ENCODE measurements at regions not wholly inside any gene's neighbourhood (a gene's known extent, or its start where the extent isn't known, plus 50 kb on each side); places are given as distances from the start of the nearest gene placed in this dataset.

- Histone ChIP-seq H3K27me3 (ENCODE audit: control insufficient read depth, insufficient read depth, low read length) (peaks cover 12% of the 10 kb centered on the region), H3K27ac (ENCODE audit: insufficient read depth, low read length) (no peak overlapping the region), H3K9me3 (ENCODE audit: control insufficient read depth, insufficient read depth, low read length) (no peaks in the 10 kb centered on the region), H2BK15ac (ENCODE audit: low read depth, low read length) (no peak overlapping the region), H3K56ac (ENCODE audit: extremely low read depth, insufficient read depth, low read length) (no peak overlapping the region), H4K8ac (ENCODE audit: low read depth in 2 of 2, low read length in 2 of 2) (no peak overlapping the region), H3K9me1 (ENCODE audit: insufficient read depth, low read length) (no peaks in the 10 kb centered on the region), H3K79me1 (ENCODE audit: low read depth in 1 of 2, low read length in 2 of 2) (no peaks in the 10 kb centered on the region), H3K4ac (ENCODE audit: low read depth, low read length) (no peak overlapping the region), H3K14ac (replicated peaks; ENCODE audit: low read depth, low read length) (no peak overlapping the region), H2AK9ac (replicated peaks; ENCODE audit: low read depth, low read length, poor library complexity) (no peak overlapping the region), H2BK120ac (ENCODE audit: low read depth, low read length) (no peak overlapping the region), H3K23ac (ENCODE audit: low read depth, low read length) (no peak overlapping the region), H2BK5ac (ENCODE audit: low read depth, low read length, poor library complexity, severe bottlenecking) (no peak overlapping the region), H3K4me2 (ENCODE audit: low read depth, low read length) (no peak overlapping the region), H2BK20ac (ENCODE audit: low read depth, low read length) (no peak overlapping the region), H2AFZ (replicated peaks; ENCODE audit: low read length, poor library complexity) (no peak overlapping the region), H4K5ac (ENCODE audit: low read depth, low read length) (no peak overlapping the region), H4K91ac (ENCODE audit: insufficient read depth, low read depth, low read length) (no peak overlapping the region), H3K4me1 (ENCODE audit: control insufficient read depth, insufficient read depth, low read length) (no peaks in the 10 kb centered on the region), H3K9ac (ENCODE audit: low read depth, low read length) (no peak overlapping the region), H2AK5ac (ENCODE audit: low read depth, low read length) (no peak overlapping the region), H3K18ac (ENCODE audit: low read depth, low read length) (no peak overlapping the region), H4K20me1 (ENCODE audit: insufficient read depth, low read length) (no peaks in the 10 kb centered on the region), H3K36me3 (ENCODE audit: control insufficient read depth, insufficient read depth, low read length) (no peaks in the 10 kb centered on the region), H3K4me3 (ENCODE audit: insufficient read depth, low read depth, low read length) (no peak overlapping the region)
- in situ Hi-C loops (cut with MboI; ENCODE audit: low sequenced_read_pairs) (no loop called here), intact Hi-C loops (cut with micrococcal nuclease) (no loop called here), dilution Hi-C loops (cut with HindIII; ENCODE audit: low sequenced_read_pairs, unreplicated experiment) (no loop called here)
- no TSS peak for BruUV-seq (replicated peaks)
- TF ChIP-seq USF2 (IDR thresholded peaks at IDR 0.05; ENCODE audit: low read depth, low read length) = no peak
- no peak for TF ChIP-seq BHLHE40 (IDR thresholded peaks at IDR 0.05; ENCODE audit: low read depth, low read length)
- TF ChIP-seq MAZ (IDR thresholded peaks at IDR 0.05; ENCODE audit: borderline replicate concordance, low read depth, low read length) = no peak
- no peak for TF ChIP-seq MXI1 (IDR thresholded peaks at IDR 0.05; ENCODE audit: borderline replicate concordance, low read depth, low read length)
- TF ChIP-seq CTCF (conservative IDR thresholded peaks at IDR 0.05; ENCODE audit: low read depth, low read length) = no peak
- TF ChIP-seq MAFK (IDR thresholded peaks at IDR 0.05; ENCODE audit: low read depth, low read length) = no peak
- no peak for TF ChIP-seq NFE2L2 (IDR thresholded peaks at IDR 0.05; ENCODE audit: low read depth, low read length)
- no peak for TF ChIP-seq CEBPB (IDR thresholded peaks at IDR 0.05; ENCODE audit: low read depth, low read length)
- no peak for TF ChIP-seq FOS (IDR thresholded peaks at IDR 0.05; ENCODE audit: low read depth, low read length)
- TF ChIP-seq RCOR1 (IDR thresholded peaks at IDR 0.05; ENCODE audit: insufficient replicate concordance, low read length) = no peak
- no peak for TF ChIP-seq CHD1 (IDR thresholded peaks at IDR 0.05; ENCODE audit: low read depth, low read length)
- no peak for TF ChIP-seq POLR2A (IDR thresholded peaks at IDR 0.05; ENCODE audit: low read depth, low read length)
- no peak for TF ChIP-seq RFX5 (IDR thresholded peaks at IDR 0.05; ENCODE audit: low read depth, low read length)
- TF ChIP-seq ELK1 (IDR thresholded peaks at IDR 0.05; ENCODE audit: borderline replicate concordance, low read depth, low read length) = no peak
- no peak for TF ChIP-seq RAD21 (IDR thresholded peaks at IDR 0.05; ENCODE audit: low read length)
- no peak for TF ChIP-seq SMC3 (IDR thresholded peaks at IDR 0.05; ENCODE audit: low read depth, low read length)
- no peak for DNase-seq
- POLR2A ChIA-PET (ENCODE audit: unreplicated experiment) = no interaction called here
- 67% methylated on average over 2 of the region's 6 CpGs; no CpG with 5 or more reads in 1 of the 2 experiments for WGBS, 2 experiments (ENCODE audit: extremely low coverage in 2 of 2, insufficient read length in 1 of 2)
- CTCF ChIA-PET = interaction anchor here (0.6 kb wide), 1 partner anchor 990 kb away, joined by 3 read pairs; no protein-coding TSS in a partner anchor
- ATAC-seq (ENCODE audit: low read depth) = no peak
Measured at GRCh38 chrX:39661116-39661907, 436.4 kb downstream of the BCOR start.

Data from IMR-90 (cell line).